ENCODE measurements at regions not wholly inside any gene's neighbourhood (a gene's known extent, or its start where the extent isn't known, plus 50 kb on each side); places are given as distances from the start of the nearest gene placed in this dataset.

DNA sequence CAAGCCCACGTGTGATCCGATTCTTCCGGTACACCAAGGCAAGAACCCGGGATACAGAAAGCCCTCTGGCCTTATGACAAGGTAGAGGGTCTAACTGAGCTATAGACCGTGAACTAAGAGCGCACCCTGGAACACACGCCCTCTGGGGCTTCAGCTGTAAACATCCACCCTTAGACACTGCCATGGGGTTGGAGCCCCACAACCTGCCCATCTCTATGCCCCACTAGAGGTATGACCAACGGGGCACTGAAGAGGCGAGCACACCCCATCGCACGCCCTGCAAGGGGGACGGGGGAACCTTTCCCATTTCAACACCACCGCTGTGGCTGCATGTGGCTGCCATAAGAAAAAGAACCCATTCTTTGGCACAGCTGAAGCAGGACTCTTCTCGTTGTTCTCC is 1206.0 kb upstream of the TMEM132C start:
- no peak overlapping the region for H3K4me3 ChIP-seq (replicated peaks in 1 of 2; ENCODE audit: low read depth in 2 of 2, low read length in 2 of 2)
- no peak for DNase-seq (ENCODE audit: low read depth in 2 of 2)
- TF ChIP-seq CTCF (IDR thresholded peaks at IDR 0.05; ENCODE audit: low read depth, low read length), result no peak

- no peak for DNase-seq (ENCODE audit: low read depth in 2 of 2)
- no peak for TF ChIP-seq CTCF (IDR thresholded peaks at IDR 0.05; ENCODE audit: low read depth, low read length)
- no peak overlapping the region for H3K4me3 ChIP-seq (replicated peaks in 1 of 2; ENCODE audit: low read depth in 2 of 2, low read length in 2 of 2)
Observed at GRCh38 chr12:127063339-127064072, 1203.5 kb upstream of the TMEM132C start.

- no peak for DNase-seq (ENCODE audit: low read depth in 2 of 2)
- TF ChIP-seq CTCF (IDR thresholded peaks at IDR 0.05; ENCODE audit: low read depth, low read length), result no peak
- H3K4me3 ChIP-seq (replicated peaks in 1 of 2; ENCODE audit: low read depth in 2 of 2, low read length in 2 of 2), result no peak overlapping the region
Observed at GRCh38 chr12:127064207-127064606, 1202.8 kb upstream of the TMEM132C start.

- no peak for TF ChIP-seq CTCF (IDR thresholded peaks at IDR 0.05; ENCODE audit: low read depth, low read length)
- no peak for DNase-seq (ENCODE audit: low read depth in 2 of 2)
- no peak overlapping the region for H3K4me3 ChIP-seq (replicated peaks in 1 of 2; ENCODE audit: low read depth in 2 of 2, low read length in 2 of 2)
Observed at GRCh38 chr12:127065595-127065994, 1201.4 kb upstream of the TMEM132C start.

DNA sequence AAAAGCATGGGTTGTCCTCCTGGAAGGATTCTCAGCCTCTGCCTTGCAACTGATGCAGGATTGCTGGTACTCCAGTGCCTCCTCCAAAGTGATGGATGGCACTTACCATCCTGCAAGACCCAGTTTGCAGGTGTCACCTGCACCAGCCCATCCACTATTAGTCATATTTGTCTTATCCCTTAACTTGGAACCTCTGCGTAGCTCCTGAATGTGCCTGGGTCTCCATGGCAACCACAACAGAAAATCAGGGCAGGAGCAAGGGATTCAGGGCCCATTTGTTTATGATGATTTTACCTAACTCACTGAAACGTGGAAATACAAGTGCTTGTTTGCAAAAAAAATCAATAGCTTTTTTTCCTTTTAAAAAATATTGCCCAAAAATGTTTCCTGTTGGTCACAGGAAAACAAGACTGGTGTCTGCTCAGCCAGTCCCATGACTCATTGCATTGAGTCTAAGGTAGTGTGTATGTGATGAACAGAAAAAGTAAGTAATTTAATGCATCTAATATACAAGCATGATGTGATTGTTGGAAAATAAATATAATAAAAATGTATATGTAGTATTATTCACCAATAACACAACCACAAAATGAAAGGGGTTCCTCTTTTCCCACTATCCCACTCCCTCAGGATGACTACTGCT is 1196.3 kb upstream of the TMEM132C start:
- no peak for TF ChIP-seq CTCF (IDR thresholded peaks at IDR 0.05; ENCODE audit: low read depth, low read length)
- no peak for DNase-seq (ENCODE audit: low read depth in 2 of 2)
- no peak overlapping the region for H3K4me3 ChIP-seq (replicated peaks in 1 of 2; ENCODE audit: low read depth in 2 of 2, low read length in 2 of 2)

GRCh38 chr12:127074161-127074560 is 1192.8 kb upstream of the TMEM132C start:
- TF ChIP-seq CTCF (IDR thresholded peaks at IDR 0.05; ENCODE audit: low read depth, low read length), result no peak
- no peak for DNase-seq (ENCODE audit: low read depth in 2 of 2)
- H3K4me3 ChIP-seq (replicated peaks in 1 of 2; ENCODE audit: low read depth in 2 of 2, low read length in 2 of 2), result no peak overlapping the region

Data from cardiac fibroblast (primary cell).